Activated CD8-positive, alpha-beta T cell treated with anti-CD3 and anti-CD28 coated beads for 36 hours (primary cell): ENCODE measurements at regions not wholly inside any gene's neighbourhood (a gene's known extent, or its start where the extent isn't known, plus 50 kb on each side); places are given as distances from the start of the nearest gene placed in this dataset.

ENCODE experiments used
- ATAC-seq: fragments of 200-7000 bp; cut with Tn5 transposase; one replicate; pipeline ENCODE4 v1.10.0; 2021; ENCODE audit warnings: mild to moderate bottlenecking, moderate library complexity
- CTCF ChIA-PET: fragments of 350-600 bp; sonication (Branson Sonifier 250); formaldehyde crosslinking; loops from one replicate; lab custom pipeline; 2021; ENCODE audit warnings: antibody characterized with exemption; lab: Charles Lee
- POLR2A ChIA-PET: fragments of 350-600 bp; sonication (Branson Sonifier 250); formaldehyde crosslinking; loops from one replicate; lab custom pipeline; 2021; ENCODE audit warnings: antibody characterized with exemption; lab: Charles Lee
- DNase-seq: peaks from one replicate; pipeline ENCODE4 v3.0.0-alpha.2; 2020
- H3K27ac Mint-ChIP-seq: one replicate; pipeline ENCODE4 v1.8.0; 2021; ENCODE audit warnings: mild to moderate bottlenecking, mixed read lengths
- H3K27me3 Mint-ChIP-seq: one replicate; pipeline ENCODE4 v1.8.0; 2021; ENCODE audit warnings: mixed read lengths
- H3K36me3 Mint-ChIP-seq: one replicate; pipeline ENCODE4 v1.8.0; 2021; ENCODE audit warnings: low read depth, mixed read lengths
- H3K4me1 Mint-ChIP-seq: one replicate; pipeline ENCODE4 v1.8.0; 2021; ENCODE audit warnings: low read depth, mixed read lengths
- H3K4me3 Mint-ChIP-seq: one replicate; pipeline ENCODE4 v1.8.0; 2021; ENCODE audit warnings: mild to moderate bottlenecking, moderate library complexity, mixed read lengths
- H3K9me3 Mint-ChIP-seq: one replicate; pipeline ENCODE4 v1.8.0; 2021; ENCODE audit warnings: mixed read lengths
- intact Hi-C: fragments of 100-400 bp; cut with micrococcal nuclease; formaldehyde crosslinking; loops from one replicate; pipeline ENCODE4 v1.10.0; 2022
- TF ChIP-seq, protein P1 (sequence below): fragments of 200-600 bp; IDR thresholded peaks from one replicate; pipeline ENCODE4 v1.8.0; 2022; ENCODE audit warnings: antibody characterized with exemption, mild to moderate bottlenecking

- TF ChIP-seq, protein P1, sequence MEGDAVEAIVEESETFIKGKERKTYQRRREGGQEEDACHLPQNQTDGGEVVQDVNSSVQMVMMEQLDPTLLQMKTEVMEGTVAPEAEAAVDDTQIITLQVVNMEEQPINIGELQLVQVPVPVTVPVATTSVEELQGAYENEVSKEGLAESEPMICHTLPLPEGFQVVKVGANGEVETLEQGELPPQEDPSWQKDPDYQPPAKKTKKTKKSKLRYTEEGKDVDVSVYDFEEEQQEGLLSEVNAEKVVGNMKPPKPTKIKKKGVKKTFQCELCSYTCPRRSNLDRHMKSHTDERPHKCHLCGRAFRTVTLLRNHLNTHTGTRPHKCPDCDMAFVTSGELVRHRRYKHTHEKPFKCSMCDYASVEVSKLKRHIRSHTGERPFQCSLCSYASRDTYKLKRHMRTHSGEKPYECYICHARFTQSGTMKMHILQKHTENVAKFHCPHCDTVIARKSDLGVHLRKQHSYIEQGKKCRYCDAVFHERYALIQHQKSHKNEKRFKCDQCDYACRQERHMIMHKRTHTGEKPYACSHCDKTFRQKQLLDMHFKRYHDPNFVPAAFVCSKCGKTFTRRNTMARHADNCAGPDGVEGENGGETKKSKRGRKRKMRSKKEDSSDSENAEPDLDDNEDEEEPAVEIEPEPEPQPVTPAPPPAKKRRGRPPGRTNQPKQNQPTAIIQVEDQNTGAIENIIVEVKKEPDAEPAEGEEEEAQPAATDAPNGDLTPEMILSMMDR, result no peak
These were observed 199.5 kb upstream of the UGT8 start for GRCh38 chr4:114399105-114399504.

GRCh38 chr4:114400531-114400930 is 198.1 kb upstream of the UGT8 start:
- H3K9me3 Mint-ChIP-seq, result peaks cover 4% of the 10 kb centered on the region
- TF ChIP-seq, protein P1, result no peak
- ATAC-seq, result no peak
- H3K4me1 Mint-ChIP-seq, result peaks cover 2% of the 10 kb centered on the region
- no peak overlapping the region for H3K4me3 Mint-ChIP-seq
- POLR2A ChIA-PET, result no interaction called here
- CTCF ChIA-PET, result interaction anchor here (1.8 kb wide), 1 partner anchor 258 kb away, joined by 4 read pairs; no protein-coding TSS in a partner anchor
- intact Hi-C loops, result no loop called here
- H3K27ac Mint-ChIP-seq, result no peak overlapping the region
- DNase-seq, result no peak
- H3K27me3 Mint-ChIP-seq, result peaks cover 5% of the 10 kb centered on the region
- peaks cover 2% of the 10 kb centered on the region for H3K36me3 Mint-ChIP-seq

More at GRCh38 chr4:114399105-114399504, 199.5 kb upstream of the UGT8 start:
- Mint-ChIP-seq H3K4me3 (no peak overlapping the region), H3K27ac (no peak overlapping the region), H3K4me1 (peaks cover 2% of the 10 kb centered on the region), H3K36me3 (no peaks in the 10 kb centered on the region), H3K27me3 (peaks cover 4% of the 10 kb centered on the region), H3K9me3 (no peaks in the 10 kb centered on the region)
- ATAC-seq, result no peak
- CTCF ChIA-PET, result interaction anchor here (0.6 to 1.8 kb wide), 2 partner anchors 165 to 260 kb away, joined by 3 to 4 read pairs; no protein-coding TSS in a partner anchor
- no peak for DNase-seq
- intact Hi-C loops, result no loop called here
- POLR2A ChIA-PET, result no interaction called here

DNA sequence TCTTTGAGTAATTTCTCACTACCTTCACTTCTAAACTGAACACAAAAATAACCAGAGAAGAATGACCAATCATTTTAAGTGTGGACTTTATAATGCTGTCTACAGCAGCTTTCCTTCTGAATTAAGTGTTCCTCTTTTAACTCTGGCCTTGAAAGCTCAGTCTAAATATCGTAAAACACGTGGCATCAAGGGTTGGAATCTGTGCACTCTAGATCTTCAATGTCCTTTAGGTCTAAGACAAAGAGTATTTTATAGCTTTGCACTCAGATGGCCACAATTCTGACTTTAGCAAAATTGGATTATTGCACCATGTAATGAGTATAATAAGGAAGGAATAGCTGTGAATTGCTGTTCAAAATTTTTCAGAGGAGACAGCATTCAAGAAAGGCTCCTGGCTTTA is 197.1 kb upstream of the UGT8 start:
- ATAC-seq (no peak), DNase-seq (no peak)
- TF ChIP-seq, protein P1, result no peak
- peaks cover 4% of the 10 kb centered on the region for H3K9me3 Mint-ChIP-seq
- H3K27me3 Mint-ChIP-seq, result peaks cover 5% of the 10 kb centered on the region
- POLR2A ChIA-PET, result no interaction called here
- no peak overlapping the region for H3K27ac Mint-ChIP-seq
- H3K4me1 Mint-ChIP-seq, result peaks cover under 1% of the 10 kb centered on the region
- H3K4me3 Mint-ChIP-seq, result no peak overlapping the region
- CTCF ChIA-PET, result no interaction called here
- intact Hi-C loops, result no loop called here
- H3K36me3 Mint-ChIP-seq, result peaks cover 2% of the 10 kb centered on the region

DNA sequence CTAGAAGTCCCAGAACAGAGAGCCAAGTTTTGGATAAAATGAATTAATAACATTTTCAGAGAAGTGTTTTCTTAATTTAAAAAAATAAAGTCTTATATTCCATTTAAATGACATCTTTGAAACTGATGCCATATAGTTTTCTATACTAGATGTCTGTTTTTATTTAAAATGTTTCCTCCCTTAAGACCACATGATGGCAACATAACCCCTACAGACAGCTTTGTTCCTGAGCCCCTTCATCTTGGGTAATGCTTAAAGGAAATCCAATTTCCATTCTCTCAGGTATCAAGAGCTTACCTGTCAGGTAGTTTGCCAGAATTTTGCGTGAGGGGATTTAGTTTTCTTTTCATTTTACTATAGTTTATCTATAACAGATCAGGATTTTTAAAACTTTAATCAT is 181.4 kb upstream of the UGT8 start:
- no peak overlapping the region for H3K27ac Mint-ChIP-seq
- ChIA-PET CTCF (interaction anchor here (0.7 to 0.9 kb wide), 2 partner anchors 47 to 167 kb away, joined by 3 read pairs; no protein-coding TSS in a partner anchor), POLR2A (no interaction called here)
- no peak for ATAC-seq
- TF ChIP-seq, protein P1, result no peak
- no peaks in the 10 kb centered on the region for H3K36me3 Mint-ChIP-seq
- intact Hi-C loops, result no loop called here
- peaks cover 6% of the 10 kb centered on the region for H3K27me3 Mint-ChIP-seq
- H3K4me3 Mint-ChIP-seq, result no peak overlapping the region
- H3K9me3 Mint-ChIP-seq, result peaks cover 7% of the 10 kb centered on the region
- no peaks in the 10 kb centered on the region for H3K4me1 Mint-ChIP-seq
- no peak for DNase-seq

- H3K27me3 Mint-ChIP-seq, result peaks cover 6% of the 10 kb centered on the region
- ATAC-seq, result no peak
These were observed 178.5 kb upstream of the UGT8 start for GRCh38 chr4:114420069-114420468.

More at GRCh38 chr4:114420069-114420468, 178.5 kb upstream of the UGT8 start:
- Mint-ChIP-seq H3K27ac (no peak overlapping the region), H3K4me3 (no peak overlapping the region), H3K4me1 (no peaks in the 10 kb centered on the region), H3K36me3 (no peaks in the 10 kb centered on the region), H3K9me3 (no peaks in the 10 kb centered on the region)
- CTCF ChIA-PET, result no interaction called here
- POLR2A ChIA-PET, result no interaction called here
- intact Hi-C loops, result no loop called here
- DNase-seq, result no peak
- TF ChIP-seq, protein P1, result no peak
